WTC11 (cell line): ENCODE measurements at regions not wholly inside any gene's neighbourhood (a gene's known extent, or its start where the extent isn't known, plus 50 kb on each side); places are given as distances from the start of the nearest gene placed in this dataset.

Experiments used
- ATAC-seq: fragments of 200-7000 bp; cut with Tn5 transposase; 2 replicates; pipeline ENCODE4 v1.10.0; 2021; ENCODE audit warnings: mild to moderate bottlenecking, moderate library complexity
- CTCF ChIA-PET: fragments of 300-600 bp; sonication (Branson Sonifier 250); formaldehyde crosslinking; loops from one replicate; lab custom pipeline; 2021; ENCODE audit warnings: antibody characterized with exemption; lab: Charles Lee
- POLR2A ChIA-PET: fragments of 350-600 bp; sonication (Branson Sonifier 250); formaldehyde crosslinking; loops from one replicate; lab custom pipeline; 2021; ENCODE audit warnings: antibody characterized with exemption; lab: Charles Lee
- DNase-seq: peaks from one replicate; pipeline ENCODE4 v3.0.0; 2021; ENCODE audit warnings: low spot score
- H3K27ac Mint-ChIP-seq: 2 replicates; pipeline ENCODE4 v1.8.0; 2021; ENCODE audit warnings: mixed read lengths
- H3K27me3 Mint-ChIP-seq: 2 replicates; pipeline ENCODE4 v1.8.0; 2021; ENCODE audit warnings: low read depth, mild to moderate bottlenecking, moderate library complexity, mixed read lengths
- H3K36me3 Mint-ChIP-seq: 2 replicates; pipeline ENCODE4 v1.8.0; 2021; ENCODE audit warnings: mixed read lengths
- H3K4me1 Mint-ChIP-seq: 2 replicates; pipeline ENCODE4 v1.8.0; 2022; ENCODE audit warnings: mixed read lengths
- H3K4me3 Mint-ChIP-seq: 2 replicates; pipeline ENCODE4 v1.8.0; 2021; ENCODE audit warnings: mild to moderate bottlenecking, moderate library complexity, mixed read lengths
- H3K9me3 Mint-ChIP-seq: 2 replicates; pipeline ENCODE4 v1.8.0; 2021; ENCODE audit warnings: mixed read lengths
- CREM ChIP-seq: sonication (generic); formaldehyde crosslinking; IDR thresholded peaks from 2 replicates; pipeline ENCODE4 v1.8.1; 2022; ENCODE audit warnings: mild to moderate bottlenecking, missing genetic modification reagents, moderate library complexity
- IRF2 ChIP-seq: sonication (generic); formaldehyde crosslinking; IDR thresholded peaks from 2 replicates; pipeline ENCODE4 v1.8.0; 2022; ENCODE audit warnings: low read depth, missing genetic modification reagents, borderline replicate concordance
- JAZF1 ChIP-seq: fragments of 250-450 bp; sonication (Bioruptor Pico); IDR thresholded peaks from 2 replicates; pipeline ENCODE4 v1.9.0; 2021; ENCODE audit warnings: moderate library complexity, mild to moderate bottlenecking, inconsistent platforms
- NFATC4 ChIP-seq: fragments of 250-450 bp; sonication (Bioruptor Pico); IDR thresholded peaks from 2 replicates; pipeline ENCODE4 v1.9.0; 2021; ENCODE audit warnings: mild to moderate bottlenecking
- OVOL2 ChIP-seq: fragments of 250-450 bp; sonication (Bioruptor Pico); IDR thresholded peaks from 2 replicates; pipeline ENCODE4 v1.9.0; 2021; ENCODE audit warnings: mild to moderate bottlenecking, borderline replicate concordance
- RELA ChIP-seq: sonication (generic); formaldehyde crosslinking; IDR thresholded peaks from 2 replicates; pipeline ENCODE4 v1.8.1; 2022; ENCODE audit warnings: missing genetic modification reagents, mild to moderate bottlenecking, borderline replicate concordance
- ZBTB21 ChIP-seq: sonication (generic); formaldehyde crosslinking; IDR thresholded peaks from 2 replicates; pipeline ENCODE4 v1.8.1; 2023; ENCODE audit warnings: mild to moderate bottlenecking, missing genetic modification reagents, borderline replicate concordance
- ZNF138 ChIP-seq: sonication (generic); formaldehyde crosslinking; conservative IDR thresholded peaks from 2 replicates; pipeline ENCODE4 v1.8.1; 2022; ENCODE audit warnings: mild to moderate bottlenecking, moderate library complexity, missing genetic modification reagents
- ZNF219 ChIP-seq: sonication (generic); formaldehyde crosslinking; IDR thresholded peaks from 2 replicates; pipeline ENCODE4 v1.8.0; 2023; ENCODE audit warnings: missing genetic modification reagents, mild to moderate bottlenecking, borderline replicate concordance
- ZNF423 ChIP-seq: fragments of 250-450 bp; sonication (Bioruptor Pico); IDR thresholded peaks from 2 replicates; pipeline ENCODE4 v2.1.2; 2022; ENCODE audit warnings: mild to moderate bottlenecking, moderate library complexity
- ZNF671 ChIP-seq: fragments of 250-450 bp; sonication (Bioruptor Pico); IDR thresholded peaks from 2 replicates; pipeline ENCODE4 v1.8.0; 2021; ENCODE audit warnings: mild to moderate bottlenecking
- TF ChIP-seq, protein P1 (sequence below): sonication (generic); formaldehyde crosslinking; IDR thresholded peaks from 2 replicates; pipeline ENCODE4 v1.8.1; 2023; ENCODE audit warnings: mild to moderate bottlenecking, missing genetic modification reagents
- TF ChIP-seq, protein P2 (sequence below): fragments of 200-600 bp; IDR thresholded peaks from 2 replicates; pipeline ENCODE4 v1.8.0; 2022; ENCODE audit warnings: antibody characterized with exemption
- TF ChIP-seq, protein P3 (sequence below): sonication (generic); formaldehyde crosslinking; IDR thresholded peaks from 2 replicates; pipeline ENCODE4 v1.8.0; 2023; ENCODE audit warnings: missing genetic modification reagents, mild to moderate bottlenecking, borderline replicate concordance
- TF ChIP-seq, protein P4 (sequence below): sonication (generic); formaldehyde crosslinking; IDR thresholded peaks from 2 replicates; pipeline ENCODE4 v1.8.1; 2022; ENCODE audit warnings: missing genetic modification reagents, borderline replicate concordance
- TF ChIP-seq, protein P5 (sequence below): fragments of 250-450 bp; sonication (Bioruptor Pico); IDR thresholded peaks from 2 replicates; pipeline ENCODE4 v1.9.0; 2021; ENCODE audit warnings: moderate library complexity, mild to moderate bottlenecking, inconsistent platforms, borderline replicate concordance
- TF ChIP-seq, protein P6 (sequence below): fragments of 250-450 bp; sonication (Bioruptor Pico); IDR thresholded peaks from 2 replicates; pipeline ENCODE4 v2.1.2; 2022; ENCODE audit warnings: mild to moderate bottlenecking, moderate library complexity
- TF ChIP-seq, protein P7 (sequence below): sonication (generic); formaldehyde crosslinking; IDR thresholded peaks from 2 replicates; pipeline ENCODE4 v1.8.0; 2023; ENCODE audit warnings: missing genetic modification reagents

DNA sequence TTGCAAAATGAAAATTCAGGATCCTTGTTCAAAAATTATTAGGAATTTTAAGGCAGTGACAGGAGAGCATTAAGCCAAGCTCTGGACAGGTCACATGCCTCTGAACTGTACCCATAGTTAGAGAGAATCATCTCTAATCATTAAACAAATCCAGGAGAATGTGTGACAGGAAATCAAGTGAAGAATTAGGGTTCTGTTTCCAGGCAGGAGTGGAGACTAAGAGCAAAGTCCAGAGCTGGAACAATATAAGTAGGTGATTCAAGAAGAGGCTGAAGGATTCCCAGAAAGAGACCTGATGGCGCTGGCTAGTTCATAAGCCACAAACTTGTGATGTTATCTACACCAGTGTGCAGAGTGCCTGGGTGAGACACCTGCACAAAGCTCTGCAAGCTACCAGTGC lies 104.6 kb upstream of the PRKG2 start (continued):
- TF ChIP-seq, protein P1, sequence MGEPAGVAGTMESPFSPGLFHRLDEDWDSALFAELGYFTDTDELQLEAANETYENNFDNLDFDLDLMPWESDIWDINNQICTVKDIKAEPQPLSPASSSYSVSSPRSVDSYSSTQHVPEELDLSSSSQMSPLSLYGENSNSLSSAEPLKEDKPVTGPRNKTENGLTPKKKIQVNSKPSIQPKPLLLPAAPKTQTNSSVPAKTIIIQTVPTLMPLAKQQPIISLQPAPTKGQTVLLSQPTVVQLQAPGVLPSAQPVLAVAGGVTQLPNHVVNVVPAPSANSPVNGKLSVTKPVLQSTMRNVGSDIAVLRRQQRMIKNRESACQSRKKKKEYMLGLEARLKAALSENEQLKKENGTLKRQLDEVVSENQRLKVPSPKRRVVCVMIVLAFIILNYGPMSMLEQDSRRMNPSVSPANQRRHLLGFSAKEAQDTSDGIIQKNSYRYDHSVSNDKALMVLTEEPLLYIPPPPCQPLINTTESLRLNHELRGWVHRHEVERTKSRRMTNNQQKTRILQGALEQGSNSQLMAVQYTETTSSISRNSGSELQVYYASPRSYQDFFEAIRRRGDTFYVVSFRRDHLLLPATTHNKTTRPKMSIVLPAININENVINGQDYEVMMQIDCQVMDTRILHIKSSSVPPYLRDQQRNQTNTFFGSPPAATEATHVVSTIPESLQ (CRISPR knock-in tag), result no peak
- TF ChIP-seq JAZF1 (CRISPR knock-in tag) (no peak), ZNF671 (CRISPR knock-in tag) (no peak), IRF2 (no peak), NFATC4 (no peak)

DNA sequence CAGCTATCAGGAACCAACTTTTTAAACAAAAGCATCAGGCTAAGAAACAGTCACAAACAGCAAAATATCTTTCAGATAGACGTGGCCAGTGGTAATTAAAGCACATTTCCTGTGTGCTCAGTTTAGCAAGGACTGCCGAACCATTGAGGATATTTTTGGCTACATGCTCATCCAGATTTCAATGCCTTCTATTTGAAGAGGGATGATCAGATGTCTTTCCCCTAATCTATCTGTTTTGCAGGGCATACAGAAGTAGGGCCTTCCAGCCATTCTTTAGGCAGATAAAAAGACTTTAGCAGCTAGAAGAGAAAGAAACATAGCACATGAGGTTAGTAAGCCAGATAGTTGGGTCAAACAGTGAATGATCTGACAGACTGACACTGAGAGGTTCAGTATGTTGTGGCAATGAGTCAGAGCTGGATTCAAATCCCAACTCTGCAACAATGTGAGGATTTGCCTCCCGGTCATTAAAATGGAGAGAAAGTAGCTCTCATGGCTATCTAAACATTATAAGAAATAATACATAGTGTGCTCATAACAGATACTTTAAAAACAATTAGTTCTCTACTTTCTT lies 100.0 kb upstream of the PRKG2 start:
- H3K36me3 Mint-ChIP-seq, result no peaks in the 10 kb centered on the region
- ChIA-PET CTCF (interaction anchor here (1.2 kb wide), 1 partner anchor 244 kb away, joined by 3 read pairs; no protein-coding TSS in a partner anchor), POLR2A (no interaction called here)
- ATAC-seq (no peak), DNase-seq (no peak)
- peaks cover 9% of the 10 kb centered on the region for H3K9me3 Mint-ChIP-seq
- H3K27me3 Mint-ChIP-seq, result no peaks in the 10 kb centered on the region; the same call in 1 of the 2 replicates
- no peaks in the 10 kb centered on the region for H3K4me1 Mint-ChIP-seq
- no peak overlapping the region for H3K4me3 Mint-ChIP-seq
- TF ChIP-seq, protein P2, sequence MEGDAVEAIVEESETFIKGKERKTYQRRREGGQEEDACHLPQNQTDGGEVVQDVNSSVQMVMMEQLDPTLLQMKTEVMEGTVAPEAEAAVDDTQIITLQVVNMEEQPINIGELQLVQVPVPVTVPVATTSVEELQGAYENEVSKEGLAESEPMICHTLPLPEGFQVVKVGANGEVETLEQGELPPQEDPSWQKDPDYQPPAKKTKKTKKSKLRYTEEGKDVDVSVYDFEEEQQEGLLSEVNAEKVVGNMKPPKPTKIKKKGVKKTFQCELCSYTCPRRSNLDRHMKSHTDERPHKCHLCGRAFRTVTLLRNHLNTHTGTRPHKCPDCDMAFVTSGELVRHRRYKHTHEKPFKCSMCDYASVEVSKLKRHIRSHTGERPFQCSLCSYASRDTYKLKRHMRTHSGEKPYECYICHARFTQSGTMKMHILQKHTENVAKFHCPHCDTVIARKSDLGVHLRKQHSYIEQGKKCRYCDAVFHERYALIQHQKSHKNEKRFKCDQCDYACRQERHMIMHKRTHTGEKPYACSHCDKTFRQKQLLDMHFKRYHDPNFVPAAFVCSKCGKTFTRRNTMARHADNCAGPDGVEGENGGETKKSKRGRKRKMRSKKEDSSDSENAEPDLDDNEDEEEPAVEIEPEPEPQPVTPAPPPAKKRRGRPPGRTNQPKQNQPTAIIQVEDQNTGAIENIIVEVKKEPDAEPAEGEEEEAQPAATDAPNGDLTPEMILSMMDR, result no peak
- TF ChIP-seq, protein P3, sequence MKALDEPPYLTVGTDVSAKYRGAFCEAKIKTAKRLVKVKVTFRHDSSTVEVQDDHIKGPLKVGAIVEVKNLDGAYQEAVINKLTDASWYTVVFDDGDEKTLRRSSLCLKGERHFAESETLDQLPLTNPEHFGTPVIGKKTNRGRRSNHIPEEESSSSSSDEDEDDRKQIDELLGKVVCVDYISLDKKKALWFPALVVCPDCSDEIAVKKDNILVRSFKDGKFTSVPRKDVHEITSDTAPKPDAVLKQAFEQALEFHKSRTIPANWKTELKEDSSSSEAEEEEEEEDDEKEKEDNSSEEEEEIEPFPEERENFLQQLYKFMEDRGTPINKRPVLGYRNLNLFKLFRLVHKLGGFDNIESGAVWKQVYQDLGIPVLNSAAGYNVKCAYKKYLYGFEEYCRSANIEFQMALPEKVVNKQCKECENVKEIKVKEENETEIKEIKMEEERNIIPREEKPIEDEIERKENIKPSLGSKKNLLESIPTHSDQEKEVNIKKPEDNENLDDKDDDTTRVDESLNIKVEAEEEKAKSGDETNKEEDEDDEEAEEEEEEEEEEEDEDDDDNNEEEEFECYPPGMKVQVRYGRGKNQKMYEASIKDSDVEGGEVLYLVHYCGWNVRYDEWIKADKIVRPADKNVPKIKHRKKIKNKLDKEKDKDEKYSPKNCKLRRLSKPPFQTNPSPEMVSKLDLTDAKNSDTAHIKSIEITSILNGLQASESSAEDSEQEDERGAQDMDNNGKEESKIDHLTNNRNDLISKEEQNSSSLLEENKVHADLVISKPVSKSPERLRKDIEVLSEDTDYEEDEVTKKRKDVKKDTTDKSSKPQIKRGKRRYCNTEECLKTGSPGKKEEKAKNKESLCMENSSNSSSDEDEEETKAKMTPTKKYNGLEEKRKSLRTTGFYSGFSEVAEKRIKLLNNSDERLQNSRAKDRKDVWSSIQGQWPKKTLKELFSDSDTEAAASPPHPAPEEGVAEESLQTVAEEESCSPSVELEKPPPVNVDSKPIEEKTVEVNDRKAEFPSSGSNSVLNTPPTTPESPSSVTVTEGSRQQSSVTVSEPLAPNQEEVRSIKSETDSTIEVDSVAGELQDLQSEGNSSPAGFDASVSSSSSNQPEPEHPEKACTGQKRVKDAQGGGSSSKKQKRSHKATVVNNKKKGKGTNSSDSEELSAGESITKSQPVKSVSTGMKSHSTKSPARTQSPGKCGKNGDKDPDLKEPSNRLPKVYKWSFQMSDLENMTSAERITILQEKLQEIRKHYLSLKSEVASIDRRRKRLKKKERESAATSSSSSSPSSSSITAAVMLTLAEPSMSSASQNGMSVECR (CRISPR knock-in tag), result no peak
- TF ChIP-seq, protein P4, sequence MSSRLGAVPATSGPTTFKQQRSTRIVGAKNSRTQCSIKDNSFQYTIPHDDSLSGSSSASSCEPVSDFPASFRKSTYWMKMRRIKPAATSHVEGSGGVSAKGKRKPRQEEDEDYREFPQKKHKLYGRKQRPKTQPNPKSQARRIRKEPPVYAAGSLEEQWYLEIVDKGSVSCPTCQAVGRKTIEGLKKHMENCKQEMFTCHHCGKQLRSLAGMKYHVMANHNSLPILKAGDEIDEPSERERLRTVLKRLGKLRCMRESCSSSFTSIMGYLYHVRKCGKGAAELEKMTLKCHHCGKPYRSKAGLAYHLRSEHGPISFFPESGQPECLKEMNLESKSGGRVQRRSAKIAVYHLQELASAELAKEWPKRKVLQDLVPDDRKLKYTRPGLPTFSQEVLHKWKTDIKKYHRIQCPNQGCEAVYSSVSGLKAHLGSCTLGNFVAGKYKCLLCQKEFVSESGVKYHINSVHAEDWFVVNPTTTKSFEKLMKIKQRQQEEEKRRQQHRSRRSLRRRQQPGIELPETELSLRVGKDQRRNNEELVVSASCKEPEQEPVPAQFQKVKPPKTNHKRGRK (CRISPR knock-in tag), result no peak
- no peak for TF ChIP-seq RELA (CRISPR knock-in tag)
- no peak for TF ChIP-seq ZBTB21 (CRISPR knock-in tag)
- TF ChIP-seq ZNF423, result no peak
- TF ChIP-seq, protein P5, sequence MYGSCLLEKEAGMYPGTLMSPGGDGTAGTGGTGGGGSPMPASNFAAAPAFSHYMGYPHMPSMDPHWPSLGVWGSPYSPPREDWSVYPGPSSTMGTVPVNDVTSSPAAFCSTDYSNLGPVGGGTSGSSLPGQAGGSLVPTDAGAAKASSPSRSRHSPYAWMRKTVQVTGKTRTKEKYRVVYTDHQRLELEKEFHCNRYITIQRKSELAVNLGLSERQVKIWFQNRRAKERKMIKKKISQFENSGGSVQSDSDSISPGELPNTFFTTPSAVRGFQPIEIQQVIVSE, result no peak
- TF ChIP-seq OVOL2, result no peak
- no peak for TF ChIP-seq ZNF219 (CRISPR knock-in tag)
- TF ChIP-seq CREM, result no peak
- TF ChIP-seq, protein P6, sequence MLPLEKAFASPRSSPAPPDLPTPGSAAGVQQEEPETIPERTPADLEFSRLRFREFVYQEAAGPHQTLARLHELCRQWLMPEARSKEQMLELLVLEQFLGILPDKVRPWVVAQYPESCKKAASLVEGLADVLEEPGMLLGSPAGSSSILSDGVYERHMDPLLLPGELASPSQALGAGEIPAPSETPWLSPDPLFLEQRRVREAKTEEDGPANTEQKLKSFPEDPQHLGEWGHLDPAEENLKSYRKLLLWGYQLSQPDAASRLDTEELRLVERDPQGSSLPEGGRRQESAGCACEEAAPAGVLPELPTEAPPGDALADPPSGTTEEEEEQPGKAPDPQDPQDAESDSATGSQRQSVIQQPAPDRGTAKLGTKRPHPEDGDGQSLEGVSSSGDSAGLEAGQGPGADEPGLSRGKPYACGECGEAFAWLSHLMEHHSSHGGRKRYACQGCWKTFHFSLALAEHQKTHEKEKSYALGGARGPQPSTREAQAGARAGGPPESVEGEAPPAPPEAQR (CRISPR knock-in tag), result no peak
- TF ChIP-seq ZNF138 (CRISPR knock-in tag), result no peak
- TF ChIP-seq, protein P7, sequence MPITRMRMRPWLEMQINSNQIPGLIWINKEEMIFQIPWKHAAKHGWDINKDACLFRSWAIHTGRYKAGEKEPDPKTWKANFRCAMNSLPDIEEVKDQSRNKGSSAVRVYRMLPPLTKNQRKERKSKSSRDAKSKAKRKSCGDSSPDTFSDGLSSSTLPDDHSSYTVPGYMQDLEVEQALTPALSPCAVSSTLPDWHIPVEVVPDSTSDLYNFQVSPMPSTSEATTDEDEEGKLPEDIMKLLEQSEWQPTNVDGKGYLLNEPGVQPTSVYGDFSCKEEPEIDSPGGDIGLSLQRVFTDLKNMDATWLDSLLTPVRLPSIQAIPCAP (CRISPR knock-in tag), result no peak
- no peak overlapping the region for H3K27ac Mint-ChIP-seq
